Mesenchymal stem cell (in vitro differentiated cells and primary cell): ENCODE measurements at regions not wholly inside any gene's neighbourhood (a gene's known extent, or its start where the extent isn't known, plus 50 kb on each side); places are given as distances from the start of the nearest gene placed in this dataset.

Experiments used
- DNase-seq: peaks from one replicate; pipeline ENCODE4 v3.0.0-alpha.2; 2013
- H2AFZ ChIP-seq: one replicate; pipeline ENCODE4 v1.6.1; 2013; ENCODE audit warnings: low read depth, mild to moderate bottlenecking, control low read depth, inconsistent platforms, low read length, moderate library complexity
- H2AK5ac ChIP-seq: 2 replicates; pipeline ENCODE4 v1.6.1; 2013; ENCODE audit warnings: low read length, moderate library complexity, mild to moderate bottlenecking, inconsistent platforms; ENCODE audit not compliant: severe bottlenecking
- H2BK120ac ChIP-seq: one replicate; pipeline ENCODE4 v1.6.1; 2013; ENCODE audit warnings: low read depth, mild to moderate bottlenecking, inconsistent platforms, low read length, moderate library complexity
- H2BK12ac ChIP-seq, 2 experiments: one replicate each; pipeline ENCODE4 v1.6.1; 2013; ENCODE audit warnings: inconsistent platforms in 2 of 2, low read length in 2 of 2, mild to moderate bottlenecking in 2 of 2, moderate library complexity in 2 of 2, control low read depth in 1 of 2
- H2BK15ac ChIP-seq: one replicate; pipeline ENCODE4 v1.6.1; 2013; ENCODE audit warnings: mild to moderate bottlenecking, low read depth, inconsistent platforms; ENCODE audit not compliant: poor library complexity, severe bottlenecking
- H2BK5ac ChIP-seq: 2 replicates; pipeline ENCODE4 v1.6.1; 2013; ENCODE audit warnings: low read depth, mild to moderate bottlenecking, low read length, control low read depth, inconsistent platforms; ENCODE audit not compliant: poor library complexity, severe bottlenecking
- H3K14ac ChIP-seq, 2 experiments: one replicate each; pipeline ENCODE4 v1.6.1; 2013; ENCODE audit warnings: inconsistent platforms in 2 of 2, low read length in 2 of 2, control low read depth in 1 of 2, mild to moderate bottlenecking in 1 of 2, moderate library complexity in 1 of 2
- H3K18ac ChIP-seq, 2 experiments: one replicate each; pipeline ENCODE4 v1.6.1; 2013; ENCODE audit warnings: inconsistent platforms in 2 of 2, low read length in 2 of 2, control low read depth in 1 of 2, low read depth in 1 of 2, mild to moderate bottlenecking in 1 of 2
- H3K23ac ChIP-seq, 2 experiments: one replicate each; pipeline ENCODE4 v1.6.1; 2013; ENCODE audit warnings: inconsistent platforms in 2 of 2, low read length in 2 of 2, mild to moderate bottlenecking in 2 of 2, moderate library complexity in 2 of 2, control low read depth in 1 of 2
- H3K27ac ChIP-seq: 2 replicates; pipeline ENCODE4 v1.5.1; 2013; ENCODE audit warnings: mild to moderate bottlenecking, moderate library complexity, low read length, control low read depth, inconsistent platforms; ENCODE audit not compliant: poor library complexity, severe bottlenecking
- H3K27me3 ChIP-seq, 2 experiments: 2 replicates each; pipeline versions ENCODE4 v1.6.1 to v1.7.0; 2013; ENCODE audit warnings: low read length in 2 of 2, mild to moderate bottlenecking in 2 of 2, moderate library complexity in 2 of 2, control low read depth in 1 of 2, inconsistent platforms in 1 of 2; ENCODE audit not compliant: control insufficient read depth in 1 of 2, insufficient read depth in 1 of 2
- H3K36me3 ChIP-seq, 2 experiments: 2 replicates each; pipeline versions ENCODE4 v1.6.1 to v1.7.0; 2013; ENCODE audit warnings: low read length in 2 of 2, control low read depth in 1 of 2, inconsistent platforms in 1 of 2, low read depth in 1 of 2, mild to moderate bottlenecking in 1 of 2; ENCODE audit not compliant: insufficient read depth in 2 of 2, control insufficient read depth in 1 of 2
- H3K4ac ChIP-seq, 2 experiments: one replicate each; pipeline ENCODE4 v1.6.1; 2013; ENCODE audit warnings: inconsistent platforms in 2 of 2, low read length in 2 of 2, mild to moderate bottlenecking in 2 of 2, moderate library complexity in 2 of 2, control low read depth in 1 of 2, low read depth in 1 of 2
- H3K4me1 ChIP-seq: 2 replicates; pipeline ENCODE4 v1.6.1; 2013; ENCODE audit warnings: low read depth, low read length, control low read depth; ENCODE audit not compliant: control insufficient read depth, insufficient read depth
- H3K4me2 ChIP-seq: 2 replicates; pipeline ENCODE4 v1.6.1; 2013; ENCODE audit warnings: low read length, mild to moderate bottlenecking, inconsistent platforms; ENCODE audit not compliant: poor library complexity, severe bottlenecking
- H3K4me3 ChIP-seq, 2 experiments: 2 replicates each; pipeline versions ENCODE4 v1.5.1 to v1.7.0; 2013; ENCODE audit warnings: low read length in 2 of 2, mild to moderate bottlenecking in 2 of 2, control low read depth in 1 of 2, low read depth in 1 of 2; ENCODE audit not compliant: insufficient read depth in 1 of 2
- H3K79me1 ChIP-seq: replicated peaks from 2 replicates; pipeline ENCODE4 v1.6.1; 2013; ENCODE audit warnings: mild to moderate bottlenecking, control low read depth, low read length, inconsistent platforms; ENCODE audit not compliant: poor library complexity, severe bottlenecking
- H3K9ac ChIP-seq: 2 replicates; pipeline ENCODE4 v1.7.0; 2013; ENCODE audit warnings: mild to moderate bottlenecking, low read length, moderate library complexity
- H3K9me3 ChIP-seq: 2 replicates; pipeline ENCODE4 v1.7.0; 2013; ENCODE audit warnings: mild to moderate bottlenecking, low read length; ENCODE audit not compliant: control insufficient read depth
- H4K8ac ChIP-seq: one replicate; pipeline ENCODE4 v1.6.1; 2013; ENCODE audit warnings: inconsistent platforms, mild to moderate bottlenecking, low read length, moderate library complexity
- H4K91ac ChIP-seq: one replicate; pipeline ENCODE4 v1.6.1; 2013; ENCODE audit warnings: mild to moderate bottlenecking, low read length, inconsistent platforms
- WGBS: methylation state at CpG from one replicate; pipeline ENCODE4 v1.1.7; 2013; ENCODE audit warnings: mixed read lengths; 5-methylcytosine and 5-hydroxymethylcytosine counted together

DNA sequence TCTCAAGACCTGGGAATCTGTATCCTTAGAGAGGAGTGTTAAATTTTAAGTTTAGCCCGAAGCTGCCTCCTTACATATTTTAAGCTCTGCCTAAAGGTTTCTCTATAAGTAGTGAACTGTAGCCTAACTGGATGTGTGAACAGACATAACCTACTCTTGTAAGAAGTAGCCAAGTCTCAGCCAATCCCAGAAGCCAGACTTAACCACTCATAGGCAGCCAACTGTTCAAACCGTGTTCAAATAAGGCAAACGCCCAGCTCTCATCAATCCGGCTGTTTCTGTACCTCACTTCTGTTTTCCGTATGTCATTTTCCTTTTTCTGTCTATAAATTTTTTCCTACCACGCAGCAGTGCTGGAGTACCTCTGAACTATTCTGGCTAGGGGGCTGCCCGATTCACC is 58.7 kb upstream of the HRH2 start:
- H2BK120ac ChIP-seq = no peak overlapping the region
- WGBS = 87% methylated on average over 6 of the region's 7 CpGs
- no peaks in the 10 kb centered on the region for H3K9me3 ChIP-seq
- no peak overlapping the region for H3K9ac ChIP-seq
- H3K23ac ChIP-seq = no peak overlapping the region
- H3K27me3 ChIP-seq = no peaks in the 10 kb centered on the region
- no peaks in the 10 kb centered on the region for H3K79me1 ChIP-seq
- H4K91ac ChIP-seq = no peak overlapping the region
- H3K4ac ChIP-seq = no peak overlapping the region
- H4K8ac ChIP-seq = no peak overlapping the region
- no peaks in the 10 kb centered on the region for H3K4me1 ChIP-seq
- H2BK15ac ChIP-seq = no peak overlapping the region
- no peak overlapping the region for H2AFZ ChIP-seq
- no peak overlapping the region for H3K27ac ChIP-seq
- no peak overlapping the region for H2BK12ac ChIP-seq
- DNase-seq = no peak
- H3K18ac ChIP-seq = no peak overlapping the region
- H3K4me3 ChIP-seq = no peak overlapping the region
- H2AK5ac ChIP-seq = no peak overlapping the region
- H2BK5ac ChIP-seq = no peak overlapping the region
- no peaks in the 10 kb centered on the region for H3K36me3 ChIP-seq
- H3K14ac ChIP-seq = no peak overlapping the region
- no peak overlapping the region for H3K4me2 ChIP-seq

DNA sequence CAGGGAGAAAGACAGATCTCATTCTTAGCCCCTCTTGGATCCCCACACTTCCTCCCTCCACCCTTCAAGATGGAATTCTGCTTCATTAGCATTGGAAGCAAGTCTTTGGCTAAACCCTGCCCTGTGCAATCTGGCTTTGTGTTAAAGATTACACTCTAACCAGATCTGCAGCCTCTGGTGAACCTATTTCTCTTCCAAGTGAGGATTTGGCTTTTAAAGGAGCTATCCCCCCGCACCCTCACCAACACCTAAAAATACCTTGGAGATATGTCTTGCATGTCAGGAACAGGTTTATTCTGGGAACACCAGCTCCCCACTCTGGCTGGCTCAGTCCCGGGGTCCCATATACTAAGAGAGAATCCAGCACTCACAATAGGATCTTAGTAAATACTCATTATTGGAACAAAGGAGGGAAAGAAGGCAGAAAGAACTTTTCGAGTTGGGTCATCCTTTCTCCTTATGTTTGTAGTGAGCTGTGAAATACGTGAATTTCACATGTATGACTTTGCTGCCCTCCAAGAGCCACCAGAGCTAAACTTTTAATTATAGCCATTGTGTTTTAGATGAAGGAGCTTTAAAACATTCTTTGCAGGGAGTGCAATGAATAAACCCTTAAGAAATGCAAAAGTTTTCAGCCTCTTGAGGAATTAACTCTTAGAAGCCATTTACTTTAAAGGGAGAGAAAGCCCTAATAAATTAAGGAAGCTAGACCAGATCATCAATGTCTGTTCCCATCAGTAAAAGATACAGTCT is 53.7 kb upstream of the HRH2 start:
- whole genome bisulfite sequencing = 58% methylated on average over 2 of the region's 4 CpGs
- DNase-seq = no peak
- no peaks in the 10 kb centered on the region for H3K36me3 ChIP-seq

DNA sequence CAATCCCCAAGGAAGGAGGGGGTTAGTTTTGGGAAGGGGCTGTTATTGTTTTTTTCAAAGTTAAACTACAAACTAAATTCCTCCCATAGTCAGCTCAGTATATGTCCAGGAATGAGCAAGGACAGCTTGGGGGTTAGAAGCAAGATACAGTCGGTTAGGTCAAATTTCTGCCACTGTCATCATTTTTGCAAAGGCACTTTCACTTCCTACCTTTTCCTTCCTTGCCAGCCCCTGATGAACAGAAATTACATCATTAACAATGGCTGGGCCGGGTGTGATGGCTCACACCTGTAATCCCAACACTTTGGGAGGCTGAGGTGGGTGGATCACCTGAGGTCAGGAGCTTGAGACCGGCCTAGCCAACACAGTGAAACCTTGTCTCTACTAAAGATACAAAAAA is 51.5 kb upstream of the HRH2 start:
- no peak overlapping the region for H3K4ac ChIP-seq
- no peak for DNase-seq
- H4K91ac ChIP-seq = no peak overlapping the region
- no peaks in the 10 kb centered on the region for H3K9me3 ChIP-seq
- H3K4me2 ChIP-seq = no peak overlapping the region
- H2AFZ ChIP-seq = no peak overlapping the region
- no peak overlapping the region for H2BK15ac ChIP-seq
- no peaks in the 10 kb centered on the region for H3K79me1 ChIP-seq
- no peaks in the 10 kb centered on the region for H3K36me3 ChIP-seq
- no peak overlapping the region for H3K9ac ChIP-seq
- no peak overlapping the region for H3K14ac ChIP-seq
- no peaks in the 10 kb centered on the region for H3K27me3 ChIP-seq
- H3K4me1 ChIP-seq = peaks cover 2% of the 10 kb centered on the region
- H3K23ac ChIP-seq = no peak overlapping the region
- H3K27ac ChIP-seq = no peak overlapping the region
- H2BK12ac ChIP-seq = no peak overlapping the region
- 81% methylated on average over 2 of the region's 3 CpGs for WGBS
- H2BK5ac ChIP-seq = no peak overlapping the region
- no peak overlapping the region for H4K8ac ChIP-seq
- H2BK120ac ChIP-seq = no peak overlapping the region
- no peak overlapping the region for H2AK5ac ChIP-seq
- H3K4me3 ChIP-seq = no peak overlapping the region
- no peak overlapping the region for H3K18ac ChIP-seq

More for the DNA sequence above, 53.7 kb upstream of the HRH2 start:
- Histone ChIP-seq H3K79me1 (no peaks in the 10 kb centered on the region), H3K9me3 (no peaks in the 10 kb centered on the region), H3K9ac (no peak overlapping the region), H3K27me3 (no peaks in the 10 kb centered on the region), H2BK15ac (no peak overlapping the region), H2BK5ac (no peak overlapping the region), H3K4ac (no peak overlapping the region), H2BK120ac (no peak overlapping the region), H3K4me1 (peaks cover 2% of the 10 kb centered on the region), H3K23ac (no peak overlapping the region), H2BK12ac (no peak overlapping the region), H4K8ac (no peak overlapping the region), H3K27ac (no peak overlapping the region), H2AFZ (no peak overlapping the region), H2AK5ac (no peak overlapping the region), H3K4me3 (no peak overlapping the region), H4K91ac (no peak overlapping the region), H3K18ac (no peak overlapping the region), H3K14ac (no peak overlapping the region), H3K4me2 (no peak overlapping the region)
